GM19351 (cell line): ENCODE measurements at regions not wholly inside any gene's neighbourhood (a gene's known extent, or its start where the extent isn't known, plus 50 kb on each side); places are given as distances from the start of the nearest gene placed in this dataset.

Source experiments
- ATAC-seq: cut with Tn5 transposase; IDR thresholded peaks from one replicate; pipeline ENCODE4 v1.9.1; 2021; ENCODE audit warnings: mild to moderate bottlenecking, moderate library complexity; ENCODE audit not compliant: unreplicated experiment

DNA sequence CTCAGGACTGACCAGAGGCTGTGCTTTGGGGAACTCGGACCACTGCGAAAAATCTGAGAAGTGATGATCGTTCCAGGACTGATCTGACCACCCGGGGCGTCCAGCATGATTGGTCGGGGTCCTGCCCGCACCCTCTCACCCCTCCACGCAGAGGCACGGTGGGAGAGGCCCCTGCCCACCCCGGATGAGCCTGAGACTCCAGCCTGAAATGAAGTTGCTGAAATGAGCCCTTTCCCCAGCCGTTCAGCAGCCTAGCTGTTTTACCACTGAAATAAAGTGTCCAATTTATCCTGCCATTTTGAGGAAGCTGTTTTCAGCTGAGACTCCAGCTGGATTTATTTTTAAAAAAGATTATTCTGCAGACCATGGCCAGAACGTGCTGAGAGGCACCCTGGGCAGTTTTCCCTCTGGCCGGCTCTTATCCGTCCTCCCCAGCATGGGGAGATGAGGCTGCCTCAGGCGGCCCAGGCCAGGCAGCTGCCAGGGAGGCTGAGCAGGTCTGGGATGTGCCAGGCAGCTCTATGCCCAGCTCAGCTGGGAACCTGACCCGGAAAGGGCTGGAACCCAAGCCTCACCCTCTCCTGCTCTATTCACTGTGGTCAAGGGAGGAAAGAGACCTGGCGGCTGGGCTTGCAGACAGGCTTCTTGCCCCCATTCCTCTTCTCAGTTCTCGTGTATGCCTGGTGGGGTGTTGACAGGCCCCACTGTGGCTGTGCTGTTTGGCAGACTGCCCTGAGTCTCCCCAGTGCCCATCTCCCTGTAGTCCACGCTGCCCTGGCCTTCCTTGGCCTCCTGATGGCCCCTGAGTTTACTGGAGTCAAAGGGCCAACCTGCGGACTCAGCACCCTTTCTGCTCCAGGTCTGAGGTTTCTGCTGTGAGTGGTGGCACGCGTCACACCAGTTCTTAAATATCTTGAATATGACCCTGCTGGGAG is 161.0 kb upstream of the B3GAT1 start:
- ATAC-seq = no peak

DNA sequence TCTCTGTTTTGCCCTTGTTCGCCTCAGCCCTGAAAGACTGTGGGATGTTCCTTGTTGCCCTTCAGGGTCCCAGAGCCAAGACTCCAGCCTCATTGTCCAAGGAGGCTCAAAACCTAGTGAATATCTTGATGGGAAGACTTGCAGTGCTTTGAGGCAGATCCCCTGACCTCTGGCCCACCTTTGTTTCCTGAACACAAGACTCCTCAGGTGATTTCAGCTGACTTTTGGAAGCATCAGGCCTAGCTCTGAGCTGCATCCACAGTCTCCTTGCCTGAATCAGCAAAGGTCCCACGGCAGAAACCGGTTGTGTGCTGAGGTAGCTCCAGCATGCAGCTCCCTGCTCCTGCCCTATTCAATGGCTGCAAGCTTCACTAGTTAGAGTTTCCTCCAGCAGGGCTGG is 159.3 kb upstream of the B3GAT1 start:
- no peak for ATAC-seq

- no peak for ATAC-seq
These were observed 157.2 kb upstream of the B3GAT1 start for GRCh38 chr11:134569195-134569594.

- no peak for ATAC-seq
These were observed 154.3 kb upstream of the B3GAT1 start for GRCh38 chr11:134566311-134566710.

DNA sequence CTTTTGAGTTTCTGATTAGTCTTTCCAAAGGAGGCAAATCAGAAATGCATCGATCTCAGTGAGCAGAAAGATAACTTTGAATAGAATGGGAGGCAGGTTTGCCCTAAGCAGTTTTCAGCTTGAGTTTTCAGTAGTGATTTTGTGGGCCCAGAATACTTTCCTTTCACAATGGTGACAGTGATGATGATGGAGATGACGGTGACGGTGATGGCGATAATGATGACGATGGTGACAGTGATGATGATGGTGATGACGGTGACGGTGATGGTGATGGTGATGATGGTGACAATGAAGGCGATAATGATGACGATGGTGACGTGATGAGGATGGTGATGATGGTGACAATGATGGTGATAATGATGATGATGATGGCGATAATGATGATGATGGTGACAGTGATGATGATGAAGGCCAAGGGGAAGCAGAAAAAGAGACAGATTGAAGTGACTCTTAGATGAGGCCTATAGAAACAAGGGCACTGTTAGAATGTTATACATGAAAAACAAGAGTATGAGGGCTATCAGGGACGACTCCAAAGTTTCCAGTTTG is 153.4 kb upstream of the B3GAT1 start:
- ATAC-seq = no peak

- no peak for ATAC-seq
These were observed 152.6 kb upstream of the B3GAT1 start for GRCh38 chr11:134564472-134565200.

GRCh38 chr11:134562941-134563471 is 151.0 kb upstream of the B3GAT1 start:
- ATAC-seq = no peak

DNA sequence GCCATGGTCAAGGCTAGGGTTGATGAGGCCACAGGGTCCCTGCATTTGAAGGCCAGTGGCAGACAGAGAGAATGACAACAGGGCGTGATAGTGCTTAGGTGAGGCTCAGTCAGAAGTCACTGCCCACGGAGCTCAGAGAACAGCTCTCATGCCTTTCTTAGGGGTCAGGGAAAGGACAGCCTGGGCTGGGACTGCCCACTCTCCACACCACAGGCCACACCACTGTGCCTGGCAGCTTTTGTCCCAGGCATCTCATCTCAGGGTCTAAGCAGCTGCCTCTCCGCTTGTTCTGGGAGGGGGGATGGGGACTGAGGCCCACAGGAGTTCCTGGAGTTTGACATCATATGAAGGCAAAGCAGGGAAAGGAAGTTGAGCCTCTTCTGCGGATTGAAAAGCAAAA is 150.2 kb upstream of the B3GAT1 start:
- ATAC-seq = no peak

GRCh38 chr11:134561331-134561720 is 149.3 kb upstream of the B3GAT1 start:
- ATAC-seq = no peak

GRCh38 chr11:134560566-134561330 is 148.7 kb upstream of the B3GAT1 start:
- ATAC-seq = no peak

- no peak for ATAC-seq
These were observed 148.0 kb upstream of the B3GAT1 start for GRCh38 chr11:134560066-134560465.

DNA sequence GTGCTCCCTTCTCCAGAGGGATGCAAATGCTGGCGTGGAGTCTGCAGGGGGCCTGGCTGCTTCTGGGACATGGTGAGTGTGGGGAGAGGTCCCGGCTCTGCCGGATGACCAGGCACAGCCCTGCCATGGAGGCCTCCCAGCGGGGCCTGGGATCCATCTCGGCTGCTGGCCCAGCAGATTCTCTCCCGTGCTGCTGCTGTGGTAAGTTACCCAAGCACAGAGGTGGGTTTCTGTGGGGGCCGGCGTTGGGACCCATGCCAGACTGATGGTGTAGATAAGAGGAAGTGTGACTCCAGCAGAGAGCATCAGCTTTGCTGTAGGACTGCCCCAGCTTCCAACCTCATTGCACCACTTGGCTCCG is 147.5 kb upstream of the B3GAT1 start:
- no peak for ATAC-seq

GRCh38 chr11:134558916-134559601 is 147.0 kb upstream of the B3GAT1 start:
- no peak for ATAC-seq

GRCh38 chr11:134558258-134558835 is 146.3 kb upstream of the B3GAT1 start:
- ATAC-seq = no peak

DNA sequence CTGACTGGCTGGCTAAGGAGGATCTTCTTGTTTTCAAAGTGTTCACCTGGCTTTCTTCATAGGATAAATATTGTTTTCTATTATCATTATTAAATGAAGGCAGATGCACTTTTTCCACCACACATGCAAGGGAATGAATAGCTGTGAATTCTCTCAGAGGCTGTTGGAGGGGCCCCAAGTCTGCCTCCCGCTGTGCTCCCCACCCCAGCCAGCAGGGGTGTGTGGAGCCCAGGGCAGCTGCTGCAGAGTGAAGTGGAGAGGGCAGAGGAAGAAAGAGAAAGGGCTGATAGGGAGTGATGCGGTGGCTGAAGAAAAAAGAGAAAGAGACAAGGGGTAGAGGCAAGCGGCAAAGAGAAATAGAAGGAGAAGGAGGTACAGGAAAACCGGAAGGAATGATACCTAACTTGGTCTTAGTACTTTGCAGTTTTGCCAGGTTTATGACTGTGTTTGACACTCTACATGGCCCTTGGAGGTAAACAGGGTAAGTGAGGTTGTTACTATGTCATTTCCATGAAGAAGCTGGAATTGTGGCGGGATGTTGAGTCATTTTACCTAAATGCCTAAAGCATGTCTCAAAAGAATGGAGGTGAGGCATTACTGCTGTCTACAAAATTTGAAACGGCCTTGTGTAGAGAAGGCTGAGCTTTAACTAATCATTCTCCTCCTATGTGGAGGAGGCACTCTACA is 145.7 kb upstream of the B3GAT1 start:
- no peak for ATAC-seq

- no peak for ATAC-seq
These were observed 144.1 kb upstream of the B3GAT1 start for GRCh38 chr11:134556186-134556585.

DNA sequence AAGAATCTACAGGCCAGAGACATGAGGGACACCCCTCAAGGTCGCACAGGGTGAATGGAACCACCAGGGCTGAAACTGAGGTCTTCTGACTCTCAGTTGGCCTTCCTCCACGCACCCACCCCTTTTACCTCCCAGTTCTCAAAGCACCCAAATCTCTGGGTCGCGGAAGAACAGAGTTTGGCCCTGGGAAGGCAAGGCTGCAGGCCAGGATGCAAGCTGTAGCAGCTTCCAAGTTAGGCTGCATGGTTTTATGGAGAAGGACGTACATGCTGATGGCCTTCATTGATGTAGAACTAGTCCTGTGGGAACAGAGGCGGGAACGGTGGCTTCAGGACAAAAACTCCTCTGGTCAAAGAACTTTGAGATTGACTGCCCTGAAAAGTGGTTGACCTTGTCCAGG is 143.5 kb upstream of the B3GAT1 start:
- no peak for ATAC-seq

GRCh38 chr11:134554861-134555260 is 142.8 kb upstream of the B3GAT1 start:
- no peak for ATAC-seq

GRCh38 chr11:134554106-134554505 is 142.1 kb upstream of the B3GAT1 start:
- ATAC-seq = no peak
